Inferior parietal cortex (tissue), 1 donor: ENCODE measurements at regions not wholly inside any gene's neighbourhood (a gene's known extent, or its start where the extent isn't known, plus 50 kb on each side); places are given as distances from the start of the nearest gene placed in this dataset.
"Not testable (repeated sequence)": the region's sequence is repeated elsewhere in the genome, so short reads cannot be mapped to it uniquely, and the experiment has no call there.

ENCODE experiments used
- DNase-seq: peaks from one replicate; pipeline ENCODE4 v3.0.0-alpha.2; 2016; ENCODE audit errors: extremely low spot score

- DNase-seq: no peak
Measured at GRCh38 chr4:159655547-159655946, 552.7 kb downstream of the RAPGEF2 start.

GRCh38 chr4:159669094-159669493 lies 566.2 kb downstream of the RAPGEF2 start:
- no peak for DNase-seq

GRCh38 chr4:159673221-159673620 lies 570.3 kb downstream of the RAPGEF2 start:
- no peak for DNase-seq

GRCh38 chr4:159674241-159674640 lies 571.4 kb downstream of the RAPGEF2 start:
- no peak for DNase-seq

- DNase-seq: no peak
Measured at GRCh38 chr4:159677521-159677920, 574.6 kb downstream of the RAPGEF2 start.

- no peak for DNase-seq
Measured at GRCh38 chr4:159682996-159683395, 580.1 kb downstream of the RAPGEF2 start.

GRCh38 chr4:159684061-159684460 lies 581.2 kb downstream of the RAPGEF2 start:
- no peak for DNase-seq

GRCh38 chr4:159685340-159686092 lies 582.6 kb downstream of the RAPGEF2 start:
- DNase-seq: no peak

GRCh38 chr4:159689526-159689925 lies 586.6 kb downstream of the RAPGEF2 start:
- no peak for DNase-seq

GRCh38 chr4:159697322-159698283 lies 594.7 kb downstream of the RAPGEF2 start:
- no peak for DNase-seq

GRCh38 chr4:159698336-159698735 lies 595.5 kb downstream of the RAPGEF2 start:
- DNase-seq: no peak

- DNase-seq: no peak
Measured at GRCh38 chr4:159702200-159702599, 599.3 kb downstream of the RAPGEF2 start.

GRCh38 chr4:159705334-159705733 lies 602.5 kb downstream of the RAPGEF2 start:
- no peak for DNase-seq

GRCh38 chr4:159706704-159707103 lies 603.8 kb downstream of the RAPGEF2 start:
- DNase-seq: no peak

- not testable (repeated sequence) for DNase-seq
Measured at GRCh38 chr4:159715180-159715579, 612.3 kb downstream of the RAPGEF2 start.

- DNase-seq: no peak
Measured at GRCh38 chr4:159719531-159719930, 616.7 kb downstream of the RAPGEF2 start.

- DNase-seq: no peak
Measured at GRCh38 chr4:159722052-159722451, 619.2 kb downstream of the RAPGEF2 start.

GRCh38 chr4:159722918-159723317 lies 620.0 kb downstream of the RAPGEF2 start:
- DNase-seq: no peak

- DNase-seq: no peak
Measured at GRCh38 chr4:159723341-159724048, 620.6 kb downstream of the RAPGEF2 start.

- DNase-seq: no peak
Measured at GRCh38 chr4:159725571-159725970, 622.7 kb downstream of the RAPGEF2 start.

- DNase-seq: no peak
Measured at GRCh38 chr4:159735281-159736207, 632.7 kb downstream of the RAPGEF2 start.
